ENCODE measurements at regions not wholly inside any gene's neighbourhood (a gene's known extent, or its start where the extent isn't known, plus 50 kb on each side); places are given as distances from the start of the nearest gene placed in this dataset.

DNA sequence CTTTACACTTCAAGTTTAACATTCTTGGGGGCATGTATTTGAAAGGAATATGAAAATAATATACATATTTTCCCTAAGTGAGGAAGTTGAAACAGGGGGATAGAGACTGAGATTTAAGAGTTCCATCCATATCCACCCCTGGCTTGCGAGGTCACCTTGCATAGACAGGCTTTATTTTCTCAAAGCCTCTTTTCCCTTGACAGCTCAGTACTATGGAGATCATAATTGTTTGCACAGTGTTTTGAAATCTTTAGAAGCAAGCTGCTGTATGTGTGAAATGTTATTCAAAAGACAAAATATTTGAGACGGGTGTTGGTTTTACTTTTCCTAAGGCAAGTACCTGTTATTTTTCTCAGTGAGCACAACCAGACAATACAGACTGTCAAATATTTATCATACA, 163.1 kb downstream of the LRRC70 start:
- no peak overlapping the region for H3K4me3 Mint-ChIP-seq
- no peaks in the 10 kb centered on the region for H3K4me1 Mint-ChIP-seq
- H3K36me3 Mint-ChIP-seq (ENCODE audit: low read depth): no peaks in the 10 kb centered on the region
- H3K27me3 Mint-ChIP-seq (ENCODE audit: low read depth): no peaks in the 10 kb centered on the region
- H3K27ac Mint-ChIP-seq (ENCODE audit: unreplicated experiment): no peak overlapping the region
- TF ChIP-seq, protein P1, sequence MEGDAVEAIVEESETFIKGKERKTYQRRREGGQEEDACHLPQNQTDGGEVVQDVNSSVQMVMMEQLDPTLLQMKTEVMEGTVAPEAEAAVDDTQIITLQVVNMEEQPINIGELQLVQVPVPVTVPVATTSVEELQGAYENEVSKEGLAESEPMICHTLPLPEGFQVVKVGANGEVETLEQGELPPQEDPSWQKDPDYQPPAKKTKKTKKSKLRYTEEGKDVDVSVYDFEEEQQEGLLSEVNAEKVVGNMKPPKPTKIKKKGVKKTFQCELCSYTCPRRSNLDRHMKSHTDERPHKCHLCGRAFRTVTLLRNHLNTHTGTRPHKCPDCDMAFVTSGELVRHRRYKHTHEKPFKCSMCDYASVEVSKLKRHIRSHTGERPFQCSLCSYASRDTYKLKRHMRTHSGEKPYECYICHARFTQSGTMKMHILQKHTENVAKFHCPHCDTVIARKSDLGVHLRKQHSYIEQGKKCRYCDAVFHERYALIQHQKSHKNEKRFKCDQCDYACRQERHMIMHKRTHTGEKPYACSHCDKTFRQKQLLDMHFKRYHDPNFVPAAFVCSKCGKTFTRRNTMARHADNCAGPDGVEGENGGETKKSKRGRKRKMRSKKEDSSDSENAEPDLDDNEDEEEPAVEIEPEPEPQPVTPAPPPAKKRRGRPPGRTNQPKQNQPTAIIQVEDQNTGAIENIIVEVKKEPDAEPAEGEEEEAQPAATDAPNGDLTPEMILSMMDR (conservative IDR thresholded peaks at IDR 0.05): no peak
- no peaks in the 10 kb centered on the region for H3K9me3 Mint-ChIP-seq
- DNase-seq (ENCODE audit: low read depth, low spot score): no peak

DNA sequence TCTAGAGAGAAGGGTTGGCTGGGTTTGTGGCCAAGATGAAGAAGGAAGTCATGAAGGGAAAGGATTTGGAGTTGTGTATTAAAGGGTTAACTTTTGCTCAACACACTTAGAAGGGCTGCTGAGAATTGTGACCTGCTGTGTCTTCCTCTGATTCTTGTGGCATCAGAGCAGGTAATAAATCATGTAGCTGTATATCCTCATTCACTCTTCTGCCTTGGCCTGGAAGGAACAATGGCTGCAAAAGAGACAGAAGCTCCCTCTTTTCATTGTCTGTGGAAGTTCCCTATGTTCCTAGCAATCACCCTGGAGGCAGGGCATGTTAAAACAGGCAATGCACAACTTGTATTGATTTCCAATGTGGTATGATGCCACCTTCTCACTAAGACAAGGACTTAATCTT, 159.1 kb downstream of the LRRC70 start:
- Mint-ChIP-seq H3K27me3 (ENCODE audit: low read depth) (no peaks in the 10 kb centered on the region), H3K4me3 (no peak overlapping the region)

DNA sequence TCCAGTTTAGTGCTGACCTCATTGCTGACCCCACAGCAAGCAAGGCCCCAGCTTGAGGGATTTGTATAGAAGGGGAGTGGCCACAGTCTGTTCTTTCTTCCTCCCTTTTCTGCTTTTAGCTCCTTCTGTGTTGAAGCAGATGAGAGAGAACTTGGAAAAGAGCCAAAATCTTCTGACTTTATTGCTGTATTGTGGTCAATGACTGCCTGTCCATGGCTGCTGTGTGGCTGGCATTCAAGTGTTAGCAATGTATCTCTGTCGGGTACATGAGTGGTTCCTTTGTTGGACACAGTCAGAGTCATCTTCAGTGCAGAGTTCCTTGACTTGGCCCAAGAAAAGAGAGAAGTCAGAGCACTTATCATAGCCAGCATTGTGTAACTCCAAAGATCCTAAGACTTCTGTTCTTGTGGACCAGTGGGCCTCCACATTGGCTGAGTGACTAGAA, 154.1 kb downstream of the LRRC70 start:
- Mint-ChIP-seq H3K27me3 (ENCODE audit: low read depth) (no peaks in the 10 kb centered on the region), H3K4me1 (peaks cover 5% of the 10 kb centered on the region)
- no peak for DNase-seq (ENCODE audit: low read depth, low spot score)

More for the DNA sequence above, 159.1 kb downstream of the LRRC70 start:
- no peak for DNase-seq (ENCODE audit: low read depth, low spot score)
- H3K36me3 Mint-ChIP-seq (ENCODE audit: low read depth): no peaks in the 10 kb centered on the region
- peak overlapping the region; percentile 80 for H3K27ac Mint-ChIP-seq (ENCODE audit: unreplicated experiment)
- H3K4me1 Mint-ChIP-seq: peaks cover 2% of the 10 kb centered on the region
- TF ChIP-seq, protein P1 (conservative IDR thresholded peaks at IDR 0.05): no peak
- peaks cover 10% of the 10 kb centered on the region for H3K9me3 Mint-ChIP-seq

DNA sequence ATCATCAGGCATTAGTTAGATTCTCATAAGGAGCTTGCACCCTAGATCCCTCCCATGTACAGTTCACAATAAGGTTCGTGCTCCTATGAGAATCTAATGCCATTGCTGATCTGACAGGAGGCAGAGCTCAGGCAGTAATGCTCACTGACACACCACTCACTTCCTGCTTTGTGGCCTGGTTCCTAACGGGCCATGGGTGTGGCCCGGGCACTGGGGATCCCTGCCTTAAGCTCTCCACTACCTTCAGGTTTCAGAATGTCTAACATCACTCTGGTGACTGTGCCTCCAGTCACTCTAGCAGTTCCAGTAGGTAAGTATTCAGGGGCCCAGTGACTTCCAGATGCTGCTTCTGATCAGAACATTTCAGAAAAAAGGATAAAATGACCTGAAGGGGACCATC, 152.4 kb downstream of the LRRC70 start:
- no peak overlapping the region for H3K4me3 Mint-ChIP-seq
- H3K27ac Mint-ChIP-seq (ENCODE audit: unreplicated experiment): no peak overlapping the region
- peaks cover 5% of the 10 kb centered on the region for H3K4me1 Mint-ChIP-seq
- TF ChIP-seq, protein P1 (conservative IDR thresholded peaks at IDR 0.05): no peak
- no peaks in the 10 kb centered on the region for H3K27me3 Mint-ChIP-seq (ENCODE audit: low read depth)
- H3K9me3 Mint-ChIP-seq: peaks cover 18% of the 10 kb centered on the region
- DNase-seq (ENCODE audit: low read depth, low spot score): no peak
- no peaks in the 10 kb centered on the region for H3K36me3 Mint-ChIP-seq (ENCODE audit: low read depth)

More for the DNA sequence above, 154.1 kb downstream of the LRRC70 start:
- Mint-ChIP-seq H3K27ac (ENCODE audit: unreplicated experiment) (no peak overlapping the region), H3K9me3 (peaks cover 18% of the 10 kb centered on the region), H3K36me3 (ENCODE audit: low read depth) (no peaks in the 10 kb centered on the region), H3K4me3 (no peak overlapping the region)
- TF ChIP-seq, protein P1 (conservative IDR thresholded peaks at IDR 0.05): no peak

DNA sequence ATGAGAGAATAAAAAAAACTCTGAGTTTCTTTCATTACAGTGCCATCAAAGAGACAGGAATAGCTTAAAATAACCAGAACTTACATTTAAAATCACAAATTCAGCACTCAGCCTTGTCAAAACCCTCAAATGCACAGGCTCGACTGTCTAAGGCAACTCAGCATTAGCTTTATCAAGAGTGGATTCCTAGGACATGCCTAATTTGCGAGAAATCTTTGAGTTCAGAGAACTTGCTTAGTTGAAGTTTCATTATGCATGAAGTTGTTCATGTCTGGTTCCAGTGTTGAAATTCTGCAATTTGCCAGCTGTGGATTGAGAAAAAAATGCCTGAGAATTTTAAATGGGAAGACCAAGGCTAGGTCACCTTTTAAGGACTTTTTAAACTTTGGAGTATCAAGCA, 151.1 kb downstream of the LRRC70 start:
- DNase-seq (ENCODE audit: low read depth, low spot score): no peak
- Mint-ChIP-seq H3K4me3 (no peak overlapping the region), H3K27me3 (ENCODE audit: low read depth) (no peaks in the 10 kb centered on the region), H3K27ac (ENCODE audit: unreplicated experiment) (no peak overlapping the region), H3K9me3 (peaks cover 13% of the 10 kb centered on the region), H3K36me3 (ENCODE audit: low read depth) (no peaks in the 10 kb centered on the region), H3K4me1 (peaks cover 5% of the 10 kb centered on the region)
- TF ChIP-seq, protein P1 (conservative IDR thresholded peaks at IDR 0.05): no peak

DNA sequence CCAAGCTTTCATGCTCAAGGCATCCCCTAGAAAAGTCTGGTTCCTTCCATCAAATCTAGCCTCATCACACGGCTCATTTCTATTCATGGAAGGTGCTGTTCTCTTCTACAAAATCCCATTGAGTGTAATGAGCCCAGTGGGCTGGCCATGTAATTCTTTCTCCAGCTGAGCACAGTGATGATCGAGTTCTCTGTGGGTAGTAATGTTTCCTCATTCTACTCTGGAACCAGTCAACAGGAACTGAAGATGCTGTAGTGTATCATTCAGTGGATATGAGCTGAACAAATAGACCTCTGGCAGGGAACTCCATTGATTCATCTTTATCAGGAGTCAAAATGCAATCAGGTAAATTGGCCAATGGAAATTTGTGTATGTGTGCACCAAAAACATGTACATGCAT, 149.2 kb downstream of the LRRC70 start:
- Mint-ChIP-seq H3K27me3 (ENCODE audit: low read depth) (peaks cover 2% of the 10 kb centered on the region), H3K36me3 (ENCODE audit: low read depth) (no peaks in the 10 kb centered on the region), H3K4me3 (no peak overlapping the region), H3K27ac (ENCODE audit: unreplicated experiment) (no peak overlapping the region), H3K9me3 (peaks cover 9% of the 10 kb centered on the region), H3K4me1 (peaks cover 4% of the 10 kb centered on the region)
- TF ChIP-seq, protein P1 (conservative IDR thresholded peaks at IDR 0.05): no peak
- DNase-seq (ENCODE audit: low read depth, low spot score): no peak
